Skeletal muscle tissue (tissue), 3 donors: ENCODE measurements at regions not wholly inside any gene's neighbourhood (a gene's known extent, or its start where the extent isn't known, plus 50 kb on each side); places are given as distances from the start of the nearest gene placed in this dataset.

Experiments
- H3K27ac ChIP-seq: one replicate; pipeline ENCODE4 v1.7.0; 2013; ENCODE audit warnings: mild to moderate bottlenecking, low read depth, low read length, inconsistent platforms
- H3K27me3 ChIP-seq, 3 donors: one replicate each; pipeline ENCODE4 v1.7.0; 2013; ENCODE audit warnings: low read length in 3 of 3; ENCODE audit not compliant: control insufficient read depth in 3 of 3, insufficient read depth in 3 of 3
- H3K36me3 ChIP-seq, 3 donors: one replicate each; pipeline ENCODE4 v1.7.0; 2013; ENCODE audit warnings: low read length in 3 of 3; ENCODE audit not compliant: control insufficient read depth in 3 of 3, insufficient read depth in 3 of 3
- H3K4me1 ChIP-seq, 3 donors: one replicate each; pipeline ENCODE4 v1.7.0; 2013; ENCODE audit warnings: low read length in 3 of 3, mild to moderate bottlenecking in 3 of 3; ENCODE audit not compliant: control insufficient read depth in 3 of 3, insufficient read depth in 3 of 3
- H3K4me3 ChIP-seq, 3 donors: one replicate each; pipeline ENCODE4 v1.7.0; 2013; ENCODE audit warnings: low read length in 3 of 3
- H3K9ac ChIP-seq, 3 donors: one replicate each; pipeline ENCODE4 v1.7.0; 2013; ENCODE audit warnings: low read length in 3 of 3, mild to moderate bottlenecking in 3 of 3, moderate library complexity in 2 of 3, low read depth in 1 of 3
- H3K9me3 ChIP-seq, 3 donors: one replicate each; pipeline ENCODE4 v1.7.0; 2013; ENCODE audit warnings: low read length in 3 of 3; ENCODE audit not compliant: control insufficient read depth in 3 of 3
- donor health status: Osteomylitis.

DNA sequence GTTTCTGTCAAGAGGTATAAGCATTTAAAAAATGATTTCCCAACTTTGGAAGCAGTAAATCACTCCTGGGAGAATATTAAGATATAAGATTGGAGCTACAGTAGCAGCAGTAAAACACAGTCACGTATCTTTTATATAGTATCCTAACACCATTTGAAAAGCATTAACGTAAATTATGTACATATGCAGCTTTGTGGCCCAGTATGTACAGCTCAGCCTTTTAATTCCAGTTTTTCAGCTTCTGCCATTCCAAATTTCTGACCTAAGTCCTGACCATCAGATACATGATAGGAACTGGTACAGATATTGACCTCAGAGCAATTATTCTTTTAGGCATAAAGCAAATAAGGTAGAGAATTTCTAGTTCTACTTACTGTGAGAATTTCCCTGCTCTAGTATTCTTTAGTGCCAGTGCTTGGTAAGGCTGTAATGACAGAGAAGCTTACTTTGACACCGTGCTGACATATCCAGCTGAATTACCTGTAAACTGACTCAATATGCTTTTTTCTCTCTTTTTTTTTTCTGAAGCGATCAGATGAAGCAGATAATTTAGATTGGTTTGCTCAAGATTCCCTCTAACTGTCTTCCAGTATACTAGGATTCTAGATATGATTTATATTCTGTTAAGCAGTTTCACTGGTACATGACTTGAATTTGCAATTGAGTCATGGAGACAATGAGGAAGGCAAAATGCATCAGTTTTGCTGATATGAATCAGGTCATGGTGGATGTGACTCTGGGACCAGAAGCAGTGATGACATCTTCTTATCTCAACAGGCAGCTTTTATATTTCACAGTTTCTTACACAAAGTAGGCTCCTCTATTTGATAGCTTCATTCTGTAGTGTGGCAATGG is 703.6 kb downstream of the SLITRK6 start:
- H3K9me3 ChIP-seq: no peaks in the 10 kb centered on the region
- no peaks in the 10 kb centered on the region for H3K27me3 ChIP-seq
- H3K27ac ChIP-seq: no peak overlapping the region
- no peak overlapping the region for H3K4me3 ChIP-seq
- no peak overlapping the region for H3K9ac ChIP-seq
- no peaks in the 10 kb centered on the region for H3K36me3 ChIP-seq
- H3K4me1 ChIP-seq: no peaks in the 10 kb centered on the region

DNA sequence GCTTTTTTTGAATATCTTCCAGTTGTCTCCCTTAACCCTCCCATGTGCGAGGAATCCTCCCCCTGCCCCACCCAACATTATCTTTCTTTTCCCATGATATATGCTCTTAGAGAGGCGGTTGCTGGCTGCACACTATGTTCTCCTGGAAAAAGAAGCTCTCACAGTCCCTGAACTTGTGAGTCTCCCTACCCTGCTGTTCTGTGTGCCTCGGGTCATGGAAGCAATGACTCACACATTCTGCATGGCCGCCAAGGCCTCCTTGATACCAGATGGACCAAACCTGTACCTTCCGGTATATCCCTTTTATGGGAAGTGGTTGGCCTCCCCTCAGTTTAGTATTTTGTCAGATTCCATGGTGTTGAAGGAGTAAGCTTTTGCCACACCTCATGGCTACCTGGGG is 705.4 kb downstream of the SLITRK6 start:
- Histone ChIP-seq H3K9me3 (no peaks in the 10 kb centered on the region), H3K27me3 (no peaks in the 10 kb centered on the region), H3K4me3 (no peak overlapping the region), H3K9ac (no peak overlapping the region), H3K4me1 (no peaks in the 10 kb centered on the region), H3K27ac (no peak overlapping the region), H3K36me3 (no peaks in the 10 kb centered on the region)

DNA sequence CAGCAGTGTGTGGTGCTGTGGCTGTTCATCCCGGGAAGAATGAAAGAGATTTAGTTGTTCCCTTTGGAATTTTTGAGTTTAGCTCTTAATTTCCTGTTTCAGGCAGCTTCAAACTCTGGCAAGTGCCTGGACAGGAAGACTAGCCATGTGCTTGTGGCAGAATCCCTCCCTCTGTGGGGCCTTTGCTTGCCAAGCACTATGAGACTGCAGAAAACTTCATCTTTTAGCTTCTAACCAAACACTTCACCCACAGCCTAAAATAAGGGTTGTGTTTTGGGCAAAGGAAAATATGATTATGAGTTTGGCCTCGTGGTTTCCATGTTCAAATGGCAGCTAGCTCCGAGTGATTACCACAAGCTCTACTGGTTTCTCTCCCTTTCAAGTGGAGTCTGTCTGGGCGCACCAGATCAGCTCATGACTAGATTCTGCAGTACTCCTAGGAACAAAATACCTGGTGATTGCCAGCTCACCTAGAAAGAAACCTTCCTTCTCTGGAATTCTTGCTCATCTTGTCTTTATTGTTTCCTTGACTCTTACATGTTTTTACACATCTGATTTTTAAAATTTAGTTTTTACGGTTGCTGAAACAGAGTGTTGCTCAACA is 707.5 kb downstream of the SLITRK6 start:
- no peak overlapping the region for H3K27ac ChIP-seq
- H3K9me3 ChIP-seq: no peaks in the 10 kb centered on the region
- no peaks in the 10 kb centered on the region for H3K36me3 ChIP-seq
- no peaks in the 10 kb centered on the region for H3K27me3 ChIP-seq
- H3K9ac ChIP-seq: no peak overlapping the region
- H3K4me1 ChIP-seq: no peaks in the 10 kb centered on the region
- H3K4me3 ChIP-seq: no peak overlapping the region

DNA sequence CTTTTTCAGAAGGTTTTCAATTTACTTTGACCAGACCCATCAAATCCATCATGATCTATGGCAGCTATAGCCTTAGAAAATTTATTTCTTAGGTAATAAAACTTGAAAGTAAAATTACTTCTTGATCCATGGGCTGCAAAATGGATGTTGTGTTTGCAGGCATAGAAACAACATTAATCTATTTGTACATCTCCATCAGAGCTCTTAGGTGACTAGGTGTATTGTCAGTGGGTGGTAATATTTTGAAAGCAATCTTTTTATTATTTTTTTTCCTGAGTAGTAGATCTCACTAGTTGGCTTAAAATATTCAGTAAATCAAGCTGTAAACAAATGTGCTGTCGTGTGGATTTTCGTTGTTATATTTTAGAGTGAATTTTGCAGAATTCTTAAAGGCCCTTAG is 710.0 kb downstream of the SLITRK6 start:
- Histone ChIP-seq H3K36me3 (no peaks in the 10 kb centered on the region), H3K4me3 (no peak overlapping the region), H3K4me1 (no peaks in the 10 kb centered on the region), H3K9ac (no peak overlapping the region), H3K27ac (no peak overlapping the region), H3K27me3 (no peaks in the 10 kb centered on the region), H3K9me3 (no peaks in the 10 kb centered on the region)

DNA sequence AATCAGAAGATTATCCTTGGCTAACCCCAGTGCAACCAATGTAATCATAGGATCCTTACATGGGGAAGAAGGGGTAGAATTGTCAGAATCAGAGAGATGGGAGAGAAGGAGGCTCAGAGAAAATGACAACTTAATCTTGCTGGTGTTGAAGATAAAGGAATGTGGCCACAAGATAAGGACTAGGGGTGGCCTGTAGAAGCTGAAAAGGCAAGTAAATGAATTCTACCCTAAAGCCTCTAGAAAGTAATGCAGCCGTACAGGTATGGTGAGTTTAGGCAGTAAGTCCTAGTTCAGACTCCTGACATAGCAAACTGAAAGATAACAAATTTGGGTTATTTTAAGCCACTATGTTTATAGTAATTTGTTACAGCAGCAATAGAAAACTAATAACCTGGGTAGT is 718.5 kb downstream of the SLITRK6 start:
- no peaks in the 10 kb centered on the region for H3K27me3 ChIP-seq
- H3K9me3 ChIP-seq: no peaks in the 10 kb centered on the region
- no peak overlapping the region for H3K9ac ChIP-seq
- no peaks in the 10 kb centered on the region for H3K4me1 ChIP-seq
- no peaks in the 10 kb centered on the region for H3K36me3 ChIP-seq
- H3K4me3 ChIP-seq: no peak overlapping the region
- H3K27ac ChIP-seq: no peak overlapping the region

DNA sequence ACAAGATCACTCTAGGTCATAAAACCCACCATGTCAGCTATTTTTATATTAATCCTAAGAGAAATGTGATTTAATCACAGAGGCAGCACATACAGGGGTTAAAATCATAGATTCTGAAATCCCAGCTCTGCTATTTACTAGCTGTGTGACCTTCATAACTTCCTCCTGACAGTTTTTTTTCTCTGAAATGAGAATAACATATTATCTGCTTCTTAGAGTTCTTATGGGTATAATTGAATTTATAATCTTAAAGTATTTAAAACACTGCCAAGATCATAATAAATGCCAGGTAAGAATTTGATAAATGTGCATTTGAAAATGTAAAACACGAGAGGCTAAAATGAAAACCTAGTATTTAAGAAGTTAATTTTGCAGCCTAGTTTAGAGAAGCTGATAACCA is 722.9 kb downstream of the SLITRK6 start:
- Histone ChIP-seq H3K9me3 (no peaks in the 10 kb centered on the region), H3K27ac (no peak overlapping the region), H3K36me3 (no peaks in the 10 kb centered on the region), H3K4me1 (no peaks in the 10 kb centered on the region), H3K9ac (no peak overlapping the region), H3K4me3 (no peak overlapping the region), H3K27me3 (no peaks in the 10 kb centered on the region)

DNA sequence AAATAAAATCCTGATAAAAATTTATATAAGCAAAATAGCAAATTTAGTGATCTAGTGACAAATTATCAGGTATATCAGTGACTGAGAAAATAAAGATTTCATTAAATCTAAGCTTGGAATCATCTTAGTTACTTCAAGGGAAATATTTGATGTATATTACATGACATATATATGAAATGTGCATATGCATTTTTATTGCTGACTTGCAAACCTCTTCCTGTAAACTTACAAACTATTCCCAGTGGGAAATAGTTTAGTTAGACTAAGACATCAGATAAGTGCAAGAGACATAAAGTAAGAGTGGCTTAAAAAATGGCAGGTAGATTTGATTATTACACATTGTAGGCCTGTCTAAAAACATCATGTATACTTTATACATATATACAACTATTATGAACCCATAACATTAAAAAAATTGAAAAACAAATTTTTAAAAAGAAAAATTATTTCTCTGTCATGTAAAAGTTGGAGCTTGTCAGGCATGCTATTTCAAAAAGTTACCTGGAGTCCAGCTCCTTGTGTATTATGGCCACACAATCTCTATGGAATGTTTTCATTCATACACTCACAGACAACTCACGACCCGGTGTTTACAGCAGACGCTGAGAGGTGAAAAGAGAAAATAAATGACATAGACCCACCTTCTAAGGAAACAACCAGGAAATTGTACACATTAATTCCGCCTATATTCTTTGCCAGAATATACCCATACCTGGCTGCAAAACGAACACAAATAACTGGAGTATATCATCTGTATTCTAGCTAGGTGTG is 724.5 kb downstream of the SLITRK6 start:
- Histone ChIP-seq H3K4me1 (no peaks in the 10 kb centered on the region), H3K36me3 (no peaks in the 10 kb centered on the region), H3K4me3 (no peak overlapping the region), H3K27me3 (no peaks in the 10 kb centered on the region), H3K9me3 (no peaks in the 10 kb centered on the region), H3K9ac (no peak overlapping the region), H3K27ac (no peak overlapping the region)

DNA sequence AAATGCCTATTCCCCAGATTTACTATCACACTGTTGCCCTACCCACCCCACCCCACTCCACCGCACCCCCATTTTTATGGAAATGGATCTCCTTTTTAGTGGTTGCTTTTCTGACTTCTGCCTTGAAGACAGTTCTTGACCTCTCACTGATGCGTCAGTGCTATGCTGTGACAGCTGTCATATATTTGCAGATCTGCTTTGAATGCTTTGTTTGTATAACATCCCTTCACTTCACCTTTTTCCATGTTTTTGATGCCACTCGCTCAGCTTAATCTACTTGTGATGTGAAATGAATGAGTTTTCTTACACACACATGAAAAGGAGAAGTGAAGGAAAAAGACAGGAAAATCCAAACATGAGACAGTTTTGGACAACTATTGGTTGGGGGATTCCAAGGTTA is 731.0 kb downstream of the SLITRK6 start:
- Histone ChIP-seq H3K4me3 (no peak overlapping the region), H3K4me1 (no peaks in the 10 kb centered on the region), H3K9ac (no peak overlapping the region), H3K36me3 (no peaks in the 10 kb centered on the region), H3K27ac (no peak overlapping the region), H3K9me3 (no peaks in the 10 kb centered on the region), H3K27me3 (no peaks in the 10 kb centered on the region)

DNA sequence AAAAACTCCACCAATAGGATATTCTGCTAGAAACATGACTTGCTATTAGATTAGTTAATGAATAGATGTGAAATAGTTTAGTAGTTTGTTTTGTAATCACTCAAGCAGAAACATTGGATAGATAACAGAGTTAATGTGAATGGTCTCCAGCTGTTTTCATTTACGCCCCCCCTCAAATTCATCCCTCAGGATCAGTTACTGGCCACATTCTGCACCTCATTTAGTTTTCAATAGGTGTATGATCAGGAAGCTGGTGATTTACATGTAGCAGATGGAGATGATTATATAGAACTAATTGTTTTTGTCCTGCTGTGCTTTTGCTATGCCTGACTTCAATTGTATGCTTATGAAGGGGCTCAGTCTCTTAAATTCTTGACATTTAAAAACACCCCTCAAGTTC is 759.0 kb downstream of the SLITRK6 start:
- Histone ChIP-seq H3K36me3 (no peaks in the 10 kb centered on the region), H3K9ac (no peak overlapping the region), H3K4me3 (no peak overlapping the region), H3K4me1 (no peaks in the 10 kb centered on the region), H3K9me3 (no peaks in the 10 kb centered on the region), H3K27me3 (no peaks in the 10 kb centered on the region), H3K27ac (no peak overlapping the region)

DNA sequence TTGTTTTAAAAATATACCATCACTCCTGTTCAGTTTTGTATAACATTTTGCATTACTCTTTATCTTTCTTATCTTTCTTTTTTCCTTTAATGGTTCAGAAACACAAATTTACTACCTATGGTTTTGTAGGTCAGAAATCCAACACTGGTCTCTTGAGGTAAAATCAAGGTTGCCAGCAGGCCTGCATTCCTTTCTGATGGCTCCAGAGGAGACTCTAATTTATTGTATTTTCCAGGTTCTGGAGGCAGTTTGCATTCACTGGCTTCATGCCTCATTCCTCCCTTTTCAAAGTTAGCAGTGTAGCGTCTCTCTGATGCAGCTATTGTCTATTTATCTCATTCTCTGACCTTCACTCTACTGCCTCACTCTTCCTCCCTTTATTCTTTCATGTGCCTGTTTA is 767.4 kb downstream of the SLITRK6 start:
- Histone ChIP-seq H3K9ac (no peak overlapping the region), H3K4me1 (no peaks in the 10 kb centered on the region), H3K4me3 (no peak overlapping the region), H3K36me3 (no peaks in the 10 kb centered on the region), H3K27me3 (no peaks in the 10 kb centered on the region), H3K9me3 (peaks cover 0 to 12% (median 2%) of the 10 kb centered on the region in 3 donors), H3K27ac (no peak overlapping the region)
